ENCODE measurements at regions not wholly inside any gene's neighbourhood (a gene's known extent, or its start where the extent isn't known, plus 50 kb on each side); places are given as distances from the start of the nearest gene placed in this dataset.

GRCh38 chr11:112903340-112903739 lies 57.9 kb upstream of the NCAM1 start:
- H3K9me3 ChIP-seq (ENCODE audit: insufficient read depth in 2 of 2, low read depth in 1 of 2, low read length in 1 of 2) = no peaks in the 10 kb centered on the region
- H3K27me3 ChIP-seq (replicated peaks in 1 of 4; ENCODE audit: control insufficient read depth in 3 of 4, extremely low read depth in 1 of 4, insufficient read depth in 3 of 4, low read length in 3 of 4) = no peaks in the 10 kb centered on the region
- no peak overlapping the region for H4K91ac ChIP-seq (replicated peaks; ENCODE audit: insufficient read length, low read length)
- H3K23ac ChIP-seq (ENCODE audit: insufficient read length) = no peak overlapping the region
- DNase-seq (ENCODE audit: low read depth in 1 of 2, low spot score in 2 of 2) (no peak), FAIRE-seq (no peak)
- no peak overlapping the region for H2AK5ac ChIP-seq (ENCODE audit: low read depth, low read length)
- H4K8ac ChIP-seq (ENCODE audit: extremely low read depth, insufficient read depth, low read length) = no peak overlapping the region
- H3K79me1 ChIP-seq (ENCODE audit: low read depth, low read length) = no peaks in the 10 kb centered on the region
- H3K4me1 ChIP-seq (replicated peaks in 1 of 4; ENCODE audit: control insufficient read depth in 3 of 4, insufficient read depth in 4 of 4, low read length in 3 of 4) = no peaks in the 10 kb centered on the region
- H3K14ac ChIP-seq (ENCODE audit: insufficient read length) = no peak overlapping the region
- H2BK5ac ChIP-seq (ENCODE audit: low read depth, low read length) = no peak overlapping the region
- H3K4me2 ChIP-seq (ENCODE audit: insufficient read depth in 1 of 2, low read depth in 2 of 2, low read length in 2 of 2) = no peak overlapping the region
- no peak overlapping the region for H4K5ac ChIP-seq (ENCODE audit: insufficient read length, low read depth, low read length)
- no peak overlapping the region for H3K9ac ChIP-seq (replicated peaks in 1 of 4; ENCODE audit: extremely low read depth in 1 of 4, low read depth in 3 of 4, low read length in 3 of 4)
- no peaks in the 10 kb centered on the region for H3K36me3 ChIP-seq (ENCODE audit: control insufficient read depth in 2 of 4, insufficient read depth in 4 of 4, low read length in 3 of 4)
- H2BK15ac ChIP-seq (ENCODE audit: low read length) = no peak overlapping the region
- CTCF ChIA-PET (ENCODE audit: partially characterized antibody) = interaction anchor here (0.6 to 0.9 kb wide), 2 partner anchors 14 to 827 kb away, joined by 3 to 4 read pairs; no protein-coding TSS in a partner anchor
- no peak overlapping the region for H3K27ac ChIP-seq (ENCODE audit: low read depth, low read length)
- H3K23me2 ChIP-seq (ENCODE audit: low read depth, low read length) = no peaks in the 10 kb centered on the region
- H2BK12ac ChIP-seq (ENCODE audit: low read depth, low read length) = no peak overlapping the region
- POLR2A ChIA-PET (ENCODE audit: partially characterized antibody) = no interaction called here
- H3K4ac ChIP-seq (replicated peaks; ENCODE audit: insufficient read length, low read depth, low read length) = no peak overlapping the region
- no peak overlapping the region for H2BK120ac ChIP-seq (replicated peaks; ENCODE audit: low read depth, low read length)
- no peak overlapping the region for H3K56ac ChIP-seq (replicated peaks; ENCODE audit: insufficient read length, low read depth, low read length)
- no peak overlapping the region for H2BK20ac ChIP-seq (ENCODE audit: low read length)
- TF ChIP-seq CTBP2 (IDR thresholded peaks at IDR 0.05; ENCODE audit: borderline replicate concordance, insufficient read depth, insufficient read length, low read length) (no peak), SP4 (IDR thresholded peaks at IDR 0.05; ENCODE audit: low read length) (no peak), SRF (IDR thresholded peaks at IDR 0.05; ENCODE audit: low read depth, low read length) (no peak)
- 90% methylated on average over 5 of the region's 5 CpGs; no CpG with 5 or more reads in 1 of the 2 experiments for WGBS, 2 experiments (ENCODE audit: extremely low coverage in 1 of 2, insufficient coverage in 1 of 2, insufficient read length in 1 of 2, insufficient replicate concordance in 2 of 2, low coverage in 1 of 2, low lambda C conversion rate in 2 of 2, missing lambda C conversion rate in 1 of 2)
- no peaks in the 10 kb centered on the region for H3K79me2 ChIP-seq (ENCODE audit: control insufficient read depth in 1 of 2, insufficient read depth in 2 of 2, low read length in 2 of 2)
- no peak overlapping the region for H2AFZ ChIP-seq (ENCODE audit: low read length)
- no peaks in the 10 kb centered on the region for H4K20me1 ChIP-seq (replicated peaks in 1 of 2; ENCODE audit: control insufficient read depth in 1 of 2, insufficient read depth in 2 of 2, low read length in 2 of 2)
- no peak overlapping the region for H3K4me3 ChIP-seq (ENCODE audit: extremely low read depth in 1 of 4, insufficient read depth in 2 of 4, low read depth in 3 of 4, low read length in 4 of 4)
- H3K18ac ChIP-seq (ENCODE audit: extremely low read depth, low read length) = no peak overlapping the region

Measured in H1 (cell line).